ENCODE measurements at regions not wholly inside any gene's neighbourhood (a gene's known extent, or its start where the extent isn't known, plus 50 kb on each side); places are given as distances from the start of the nearest gene placed in this dataset.
"Not testable (repeated sequence)": the region's sequence is repeated elsewhere in the genome, so short reads cannot be mapped to it uniquely, and the experiment has no call there.

DNA sequence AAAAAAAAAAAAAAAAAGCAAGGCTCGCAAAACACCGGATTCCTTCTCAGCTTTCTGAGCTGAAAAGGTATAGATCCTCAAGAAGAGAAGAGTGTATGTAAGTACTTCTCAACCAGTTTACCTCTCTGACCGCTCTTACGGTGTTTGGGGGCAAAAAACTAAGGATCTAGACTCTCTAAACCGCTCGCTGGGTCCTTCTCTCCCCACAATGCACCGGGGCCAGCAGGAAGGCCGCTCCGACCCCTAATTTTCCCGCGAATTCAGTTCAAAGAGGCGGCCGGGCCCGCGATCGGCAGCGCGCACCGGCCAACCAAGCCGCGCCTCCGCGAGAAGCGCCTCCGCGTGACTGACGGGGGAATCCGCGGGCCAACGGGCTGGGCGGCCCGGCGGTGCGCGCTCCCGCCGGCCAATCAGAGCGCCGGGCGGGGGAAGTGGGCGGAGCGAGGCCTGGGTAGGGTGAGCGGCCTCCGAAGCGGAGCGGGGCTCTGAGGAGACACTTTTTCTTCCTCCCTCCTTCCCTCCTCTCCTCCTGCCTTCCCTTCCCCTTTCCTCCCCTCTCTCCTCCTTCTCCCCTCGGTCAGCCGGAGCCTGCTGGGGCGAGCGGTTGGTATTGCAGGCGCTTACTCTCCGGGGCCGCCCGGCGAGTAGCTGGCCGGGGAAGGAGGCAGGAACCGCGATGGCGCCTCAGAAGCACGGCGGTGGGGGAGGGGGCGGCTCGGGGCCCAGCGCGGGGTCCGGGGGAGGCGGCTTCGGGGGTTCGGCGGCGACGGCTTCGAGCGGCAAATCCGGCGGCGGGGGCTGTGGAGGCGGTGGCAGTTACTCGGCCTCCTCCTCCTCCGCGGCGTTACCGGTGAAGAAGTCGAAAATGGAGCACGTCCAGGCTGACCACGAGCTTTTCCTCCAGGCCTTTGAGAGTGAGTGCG, 93.0 kb downstream of the CRLF3 start:
- peak; percentile 64 to 77 (median 74) for DNase-seq (ENCODE audit: low read depth in 3 of 3)

DNA sequence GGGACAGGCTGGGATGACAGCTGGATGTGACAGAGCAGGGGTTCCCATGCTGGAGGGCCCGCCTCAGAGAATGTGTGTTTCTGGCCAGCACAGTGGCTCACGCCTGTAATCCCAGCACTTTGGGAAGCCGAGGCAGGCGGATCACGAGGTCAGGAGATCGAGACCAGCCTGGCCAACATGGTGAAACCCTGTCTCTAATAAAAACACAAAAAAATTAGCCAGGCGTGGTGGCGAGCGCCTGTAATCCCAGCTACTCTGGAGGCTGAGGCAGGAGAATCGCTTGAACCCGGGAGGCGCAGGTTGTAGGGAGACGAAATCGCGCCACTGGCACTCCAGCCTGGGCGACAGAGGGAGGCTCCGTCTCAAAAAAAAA, 93.7 kb downstream of the CRLF3 start:
- DNase-seq (ENCODE audit: low read depth in 3 of 3), result not testable (repeated sequence)

DNA sequence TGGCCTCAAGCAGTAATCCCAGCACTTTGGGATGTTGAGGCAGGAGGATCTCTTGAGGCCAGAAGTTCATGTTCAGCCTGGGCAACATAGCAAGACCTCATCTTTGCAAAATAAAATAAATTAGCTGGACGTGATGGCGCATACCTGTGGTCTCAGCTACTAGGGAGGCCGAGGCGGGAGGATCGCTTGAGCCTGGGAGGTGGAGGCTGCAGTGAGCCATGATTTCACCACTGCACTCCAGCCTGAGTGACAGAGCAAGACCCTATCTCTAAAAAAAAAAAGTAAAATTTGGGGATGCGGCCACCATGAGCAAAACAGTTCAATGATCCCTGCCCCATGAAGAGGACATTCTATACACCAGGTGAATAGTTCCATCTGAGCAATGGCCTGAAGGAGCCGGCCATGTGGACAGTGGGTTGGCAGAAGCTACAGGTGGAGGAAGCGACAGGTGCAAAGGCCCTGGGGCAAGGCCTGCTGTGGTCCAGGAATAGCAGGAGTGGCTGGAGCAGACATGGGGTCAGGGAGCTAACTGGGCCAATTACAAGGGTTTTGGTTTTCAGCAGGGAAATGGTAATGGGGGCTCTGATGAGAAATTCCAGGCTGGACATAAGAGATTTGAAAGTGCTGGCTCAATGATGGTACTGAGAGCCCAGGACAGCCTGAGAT, 94.2 kb downstream of the CRLF3 start:
- DNase-seq (ENCODE audit: low read depth in 3 of 3), result not testable (repeated sequence)

DNA sequence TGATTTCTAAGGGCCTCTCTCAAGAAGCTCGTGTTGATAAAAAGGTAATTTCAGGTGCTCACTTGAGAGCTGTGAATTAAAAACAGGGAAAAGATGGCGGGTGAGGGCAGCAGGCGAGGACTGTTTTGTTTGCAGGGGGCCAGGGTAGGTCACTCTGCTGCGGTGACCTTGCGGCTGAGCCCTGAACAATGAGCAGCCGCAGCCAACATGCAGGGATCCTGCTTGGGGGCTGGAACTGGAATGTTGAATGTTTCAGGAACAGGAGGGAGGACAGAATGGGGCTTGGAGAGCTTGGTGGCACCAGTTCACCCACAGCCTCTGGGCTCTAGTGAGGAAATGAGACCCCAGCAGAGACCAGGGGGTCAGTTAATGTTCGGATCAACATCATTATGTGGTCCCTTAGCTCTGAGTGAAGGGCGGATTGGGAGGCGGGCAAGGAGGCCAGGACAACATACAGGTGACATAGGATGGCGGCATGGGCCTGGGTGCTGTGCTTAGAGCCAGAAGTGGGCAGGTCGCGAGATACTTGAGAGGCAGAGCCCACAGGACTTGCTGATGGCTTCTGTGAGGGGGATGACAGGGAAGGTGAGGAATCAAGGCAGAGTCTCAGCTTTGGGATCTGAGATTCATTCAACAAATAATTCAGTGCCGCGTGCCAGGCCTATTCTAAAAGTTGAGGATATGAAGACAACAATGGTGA, 94.9 kb downstream of the CRLF3 start:
- DNase-seq (ENCODE audit: low read depth in 3 of 3), result not testable (repeated sequence)

DNA sequence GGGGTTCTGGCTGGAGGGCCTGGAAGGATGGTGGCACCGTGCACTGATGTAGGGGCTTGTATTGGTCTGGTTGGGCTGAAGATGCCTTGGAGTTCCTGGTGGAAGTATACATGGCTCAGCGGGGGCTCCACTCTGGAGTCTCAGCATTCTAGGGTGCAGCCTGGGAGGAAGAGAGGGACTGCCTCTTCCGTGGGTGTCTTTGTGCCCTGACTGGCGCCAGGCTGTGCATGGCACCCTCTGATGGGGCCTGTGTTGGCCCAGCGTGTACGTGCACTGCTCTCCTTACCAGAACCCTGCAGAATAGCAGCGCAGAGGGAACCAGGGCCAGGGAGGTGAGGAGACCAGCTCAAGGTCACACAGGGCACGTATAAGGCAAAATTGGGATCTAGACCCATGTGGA, 97.0 kb downstream of the CRLF3 start:
- not testable (repeated sequence) for DNase-seq (ENCODE audit: low read depth in 3 of 3)

DNA sequence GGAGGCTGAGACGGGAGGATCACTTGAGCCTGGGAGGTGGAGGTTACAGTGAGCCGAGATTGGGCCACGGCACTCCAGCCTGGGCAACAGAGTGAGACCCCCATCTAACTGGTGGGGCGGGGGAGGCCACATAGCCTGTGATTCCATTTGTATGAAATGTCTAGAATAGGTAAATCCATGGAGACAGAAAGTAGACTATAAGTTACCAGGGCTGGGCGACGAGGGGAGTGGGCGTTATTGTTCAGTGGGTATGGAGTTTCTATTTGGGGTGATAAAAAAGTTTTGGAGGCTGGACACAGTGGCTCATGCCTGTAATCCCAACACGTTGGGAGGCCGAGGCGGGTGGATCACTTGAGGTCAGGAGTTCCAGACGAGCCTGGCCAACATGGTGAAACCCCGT, 97.8 kb downstream of the CRLF3 start:
- not testable (repeated sequence) for DNase-seq (ENCODE audit: low read depth in 3 of 3)

GRCh38 chr17:30726310-30726709, 98.2 kb downstream of the CRLF3 start:
- DNase-seq (ENCODE audit: low read depth in 3 of 3), result not testable (repeated sequence)

GRCh38 chr17:30724034-30724650, 100.3 kb downstream of the CRLF3 start:
- DNase-seq (ENCODE audit: low read depth in 3 of 3), result not testable (repeated sequence)

- DNase-seq (ENCODE audit: low read depth in 3 of 3), result not testable (repeated sequence)
Observed at GRCh38 chr17:30722114-30722780, 102.2 kb downstream of the CRLF3 start.

GRCh38 chr17:30720971-30721370, 103.5 kb downstream of the CRLF3 start:
- not testable (repeated sequence) for DNase-seq (ENCODE audit: low read depth in 3 of 3)

- DNase-seq (ENCODE audit: low read depth in 3 of 3), result no peak
Observed at GRCh38 chr17:30720013-30720471, 104.5 kb downstream of the CRLF3 start.

- DNase-seq (ENCODE audit: low read depth in 3 of 3), result peak; percentile 60 to 67 (median 67)
Observed at GRCh38 chr17:30719131-30719973, 105.1 kb downstream of the CRLF3 start.

- DNase-seq (ENCODE audit: low read depth in 3 of 3), result not testable (repeated sequence)
Observed at GRCh38 chr17:30718691-30719090, 105.8 kb downstream of the CRLF3 start.

- DNase-seq (ENCODE audit: low read depth in 3 of 3), result not testable (repeated sequence)
Observed at GRCh38 chr17:30718099-30718447, 106.4 kb downstream of the CRLF3 start.

DNA sequence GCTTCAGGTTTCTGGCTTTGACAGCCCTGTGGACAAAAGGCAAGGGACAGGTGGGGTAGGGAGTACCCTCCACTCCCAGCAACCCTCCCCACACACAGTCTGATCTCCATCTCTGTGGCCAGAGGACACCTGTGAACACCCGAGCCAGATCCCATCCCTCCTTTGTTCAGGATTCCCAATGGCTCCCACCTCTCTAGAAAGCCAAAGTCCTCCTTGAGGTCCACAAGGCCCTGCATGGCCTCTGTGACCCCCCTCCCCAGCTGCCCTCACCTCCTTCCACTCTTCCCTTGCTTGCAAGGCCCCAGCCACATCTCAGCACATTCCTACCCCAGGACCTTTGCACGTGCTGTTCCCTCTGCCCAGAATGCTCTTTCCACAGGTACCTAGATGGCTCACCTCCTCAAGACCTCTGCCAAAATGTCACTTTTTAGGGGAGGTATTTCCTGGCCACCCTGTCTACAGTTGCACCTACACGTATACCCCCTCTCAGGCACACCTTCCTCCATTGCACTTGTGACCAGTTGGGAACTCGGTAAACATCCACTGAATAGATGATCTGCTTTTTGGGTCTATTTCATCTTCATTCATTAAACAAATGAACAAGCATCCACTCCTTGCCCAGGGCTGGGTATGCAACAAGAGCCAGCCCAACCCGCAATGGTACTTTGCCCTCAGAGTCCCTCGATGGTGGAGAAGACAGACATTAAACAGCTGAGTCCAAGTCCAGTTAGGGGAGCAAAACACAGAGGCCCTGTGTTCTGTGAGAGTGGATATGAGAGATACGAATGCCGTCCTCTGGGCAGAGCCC, 107.0 kb downstream of the CRLF3 start:
- DNase-seq (ENCODE audit: low read depth in 3 of 3), result no peak

DNA sequence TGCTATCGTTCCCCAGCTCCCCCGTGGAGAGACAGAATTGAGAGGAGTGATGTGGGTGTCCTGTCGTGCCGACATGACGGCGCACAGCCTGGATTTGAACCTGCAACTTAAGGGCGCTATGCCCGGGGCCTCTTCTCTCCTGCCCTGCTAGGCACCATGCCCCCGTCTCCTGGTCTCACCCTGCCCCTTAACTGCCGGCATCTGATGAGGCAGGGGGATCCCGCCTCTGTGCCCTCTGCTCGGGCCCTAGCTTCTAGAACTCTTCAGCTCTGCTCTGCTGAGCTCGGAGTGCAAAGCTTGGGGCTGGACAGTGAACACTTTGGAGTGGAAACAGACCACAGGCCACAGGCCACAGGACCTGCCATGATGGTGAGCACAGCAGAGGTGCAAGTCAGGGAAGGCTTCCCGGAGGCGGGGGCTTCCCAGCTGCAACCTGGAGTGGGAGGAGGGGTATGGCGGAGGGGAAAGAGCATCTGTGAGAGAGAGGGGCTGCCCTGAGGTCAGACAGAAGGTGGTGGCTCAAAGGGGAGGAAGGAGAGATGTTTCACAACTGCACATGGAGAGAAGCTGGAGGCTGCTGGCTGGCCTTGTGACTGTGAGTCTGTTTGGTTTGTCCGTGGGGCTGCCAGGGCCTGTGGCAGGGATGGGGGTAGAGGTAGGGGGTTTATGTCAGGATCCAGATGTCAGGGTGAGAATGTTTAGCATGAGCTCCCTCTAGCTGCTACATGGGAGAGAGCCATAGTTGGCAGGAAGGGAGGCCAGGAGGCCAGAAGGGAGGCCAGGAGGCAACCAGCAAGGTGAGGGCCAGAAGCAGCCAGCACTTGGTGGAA, 107.8 kb downstream of the CRLF3 start:
- DNase-seq (ENCODE audit: low read depth in 3 of 3), result no peak

DNA sequence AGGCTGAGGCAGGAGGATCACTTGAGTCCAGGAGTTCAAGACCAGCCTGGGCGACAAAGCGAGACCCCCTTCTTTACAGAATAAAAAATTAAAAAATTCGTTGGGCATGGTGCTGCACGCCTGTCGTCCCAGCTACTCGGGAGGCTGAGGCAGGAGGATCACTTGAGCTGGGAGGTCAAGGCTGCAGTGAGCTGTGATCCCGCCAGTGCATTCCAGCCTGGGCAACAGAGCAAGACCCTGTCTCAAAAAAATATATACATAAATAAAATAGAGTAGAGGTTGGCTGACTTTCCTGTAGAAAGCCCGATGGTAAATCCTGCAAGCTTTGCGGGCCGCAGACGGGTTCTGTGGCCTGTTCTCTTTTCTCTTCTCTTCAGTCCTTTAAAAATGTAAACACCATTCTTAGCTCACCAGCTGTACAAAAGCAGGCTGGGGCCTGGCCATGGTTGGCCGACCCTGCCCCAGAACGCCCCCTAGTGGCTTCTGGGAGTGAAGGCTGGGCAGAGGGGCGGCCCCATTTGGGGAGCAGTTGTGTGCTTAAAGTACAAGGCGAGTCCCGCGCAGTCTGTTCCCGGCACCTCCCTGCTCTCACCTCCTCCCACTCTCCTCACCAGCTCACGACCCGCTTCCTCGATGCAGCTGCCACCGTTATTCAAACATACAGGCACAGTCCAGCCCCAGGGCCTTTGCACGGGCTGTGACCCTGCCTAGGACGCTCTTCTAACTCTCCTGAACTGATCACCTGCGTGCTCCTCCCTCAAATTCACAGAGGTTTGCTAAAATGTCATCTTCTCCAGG, 109.5 kb downstream of the CRLF3 start:
- DNase-seq (ENCODE audit: low read depth in 3 of 3), result not testable (repeated sequence)

GRCh38 chr17:30713805-30714204, 110.7 kb downstream of the CRLF3 start:
- DNase-seq (ENCODE audit: low read depth in 3 of 3), result not testable (repeated sequence)
